A673 (cell line): ENCODE measurements at regions not wholly inside any gene's neighbourhood (a gene's known extent, or its start where the extent isn't known, plus 50 kb on each side); places are given as distances from the start of the nearest gene placed in this dataset.

Source experiments
- BruUV-seq: library from RNA; stranded (reverse); fragments of 400-500 nt; replicated peaks from 2 replicates; lab custom pipeline; 2021; lab: Mats Ljungman, UMichigan
- CTCF ChIA-PET: fragments of 300-600 bp; sonication (Branson Sonifier 250); formaldehyde crosslinking; loops from one replicate; lab custom pipeline; 2022; ENCODE audit warnings: antibody characterized with exemption; lab: Charles Lee
- POLR2A ChIA-PET: fragments of 300-600 bp; sonication (Branson Sonifier 250); formaldehyde crosslinking; loops from one replicate; lab custom pipeline; 2022; ENCODE audit warnings: antibody characterized with exemption; ENCODE audit not compliant: low non-redundant PET; lab: Charles Lee
- DNase-seq: peaks from one replicate; pipeline ENCODE4 v3.0.0-alpha.2; 2015; ENCODE audit warnings: low spot score
- H3K27ac ChIP-seq: fragments of 200-600 bp; sonication (generic); 2 replicates; pipeline ENCODE4 v1.5.1; 2016; ENCODE audit warnings: mixed run types, low read depth, mild to moderate bottlenecking, mixed read lengths, antibody characterized with exemption, low read length; ENCODE audit not compliant: poor library complexity, severe bottlenecking
- H3K27me3 ChIP-seq: fragments of 200-600 bp; sonication (generic); replicated peaks from 2 replicates; pipeline ENCODE4 v1.6.1; 2017; ENCODE audit warnings: mixed run types, low read depth, mild to moderate bottlenecking, mixed read lengths, antibody characterized with exemption, low read length; ENCODE audit not compliant: insufficient read depth, poor library complexity
- H3K36me3 ChIP-seq: fragments of 200-600 bp; sonication (generic); 2 replicates; pipeline ENCODE4 v1.6.1; 2016; ENCODE audit warnings: mixed run types, mild to moderate bottlenecking, mixed read lengths, antibody characterized with exemption, low read length; ENCODE audit not compliant: insufficient read depth, poor library complexity, severe bottlenecking
- H3K4me1 ChIP-seq: fragments of 200-600 bp; sonication (generic); 2 replicates; pipeline ENCODE4 v1.6.1; 2017; ENCODE audit warnings: mixed run types, mild to moderate bottlenecking, mixed read lengths, antibody characterized with exemption, low read length; ENCODE audit not compliant: insufficient read depth, poor library complexity, severe bottlenecking
- H3K4me3 ChIP-seq: fragments of 200-600 bp; sonication (generic); 2 replicates; pipeline ENCODE4 v1.5.1; 2016; ENCODE audit warnings: low read depth, mixed run types, mild to moderate bottlenecking, mixed read lengths, low read length; ENCODE audit not compliant: poor library complexity, severe bottlenecking
- H3K9me3 ChIP-seq: fragments of 200-600 bp; sonication (generic); 2 replicates; pipeline ENCODE4 v1.6.1; 2016; ENCODE audit warnings: mixed run types, low read depth, mild to moderate bottlenecking, mixed read lengths, antibody characterized with exemption, low read length; ENCODE audit not compliant: poor library complexity, severe bottlenecking
- EZH2 ChIP-seq: fragments of 200-600 bp; sonication (generic); IDR thresholded peaks from 2 replicates; pipeline ENCODE4 v1.6.1; 2017; ENCODE audit warnings: borderline replicate concordance, low read depth, mild to moderate bottlenecking, mixed read lengths, antibody characterized with exemption, low read length; ENCODE audit not compliant: poor library complexity, severe bottlenecking
- intact Hi-C: fragments of 100-400 bp; cut with micrococcal nuclease; formaldehyde crosslinking; loops from one replicate; pipeline ENCODE4 v1.10.0; 2022; ENCODE audit not compliant: unreplicated experiment
- TF ChIP-seq, protein P1 (sequence below): fragments of 300-800, 200-600 bp; sonication (generic); conservative IDR thresholded peaks from 2 replicates; pipeline ENCODE4 v1.5.1; 2017; ENCODE audit warnings: low read depth, mild to moderate bottlenecking, antibody characterized with exemption, low read length, moderate library complexity, mixed read lengths

DNA sequence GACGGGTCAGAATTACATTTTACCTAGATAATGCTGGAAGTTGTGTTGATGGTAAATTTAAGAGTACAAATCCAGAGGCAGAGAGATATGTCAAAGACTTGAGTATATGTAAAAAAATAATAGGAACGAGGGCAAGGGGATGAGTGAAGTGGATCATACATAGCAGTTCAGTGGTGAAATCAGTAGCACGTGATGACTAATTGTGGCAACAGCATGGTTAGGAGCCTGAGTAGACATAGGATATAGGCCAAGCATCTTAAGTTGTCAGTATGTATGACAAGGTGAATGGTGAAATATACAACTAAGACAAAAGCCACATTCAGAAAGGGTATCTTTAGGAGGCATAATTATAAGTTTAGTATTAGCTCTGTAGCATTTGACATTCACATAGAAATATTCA lies 826.5 kb upstream of the PIK3C3 start:
- Histone ChIP-seq H3K4me1 (no peaks in the 10 kb centered on the region), H3K36me3 (no peaks in the 10 kb centered on the region), H3K9me3 (no peaks in the 10 kb centered on the region), H3K27me3 (no peaks in the 10 kb centered on the region), H3K27ac (no peak overlapping the region), H3K4me3 (no peak overlapping the region)
- CTCF ChIA-PET, result no interaction called here
- intact Hi-C loops, result no loop called here
- POLR2A ChIA-PET, result no interaction called here
- BruUV-seq, result no TSS peak
- no peak for TF ChIP-seq EZH2
- TF ChIP-seq, protein P1, sequence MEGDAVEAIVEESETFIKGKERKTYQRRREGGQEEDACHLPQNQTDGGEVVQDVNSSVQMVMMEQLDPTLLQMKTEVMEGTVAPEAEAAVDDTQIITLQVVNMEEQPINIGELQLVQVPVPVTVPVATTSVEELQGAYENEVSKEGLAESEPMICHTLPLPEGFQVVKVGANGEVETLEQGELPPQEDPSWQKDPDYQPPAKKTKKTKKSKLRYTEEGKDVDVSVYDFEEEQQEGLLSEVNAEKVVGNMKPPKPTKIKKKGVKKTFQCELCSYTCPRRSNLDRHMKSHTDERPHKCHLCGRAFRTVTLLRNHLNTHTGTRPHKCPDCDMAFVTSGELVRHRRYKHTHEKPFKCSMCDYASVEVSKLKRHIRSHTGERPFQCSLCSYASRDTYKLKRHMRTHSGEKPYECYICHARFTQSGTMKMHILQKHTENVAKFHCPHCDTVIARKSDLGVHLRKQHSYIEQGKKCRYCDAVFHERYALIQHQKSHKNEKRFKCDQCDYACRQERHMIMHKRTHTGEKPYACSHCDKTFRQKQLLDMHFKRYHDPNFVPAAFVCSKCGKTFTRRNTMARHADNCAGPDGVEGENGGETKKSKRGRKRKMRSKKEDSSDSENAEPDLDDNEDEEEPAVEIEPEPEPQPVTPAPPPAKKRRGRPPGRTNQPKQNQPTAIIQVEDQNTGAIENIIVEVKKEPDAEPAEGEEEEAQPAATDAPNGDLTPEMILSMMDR, result no peak
- DNase-seq, result no peak

DNA sequence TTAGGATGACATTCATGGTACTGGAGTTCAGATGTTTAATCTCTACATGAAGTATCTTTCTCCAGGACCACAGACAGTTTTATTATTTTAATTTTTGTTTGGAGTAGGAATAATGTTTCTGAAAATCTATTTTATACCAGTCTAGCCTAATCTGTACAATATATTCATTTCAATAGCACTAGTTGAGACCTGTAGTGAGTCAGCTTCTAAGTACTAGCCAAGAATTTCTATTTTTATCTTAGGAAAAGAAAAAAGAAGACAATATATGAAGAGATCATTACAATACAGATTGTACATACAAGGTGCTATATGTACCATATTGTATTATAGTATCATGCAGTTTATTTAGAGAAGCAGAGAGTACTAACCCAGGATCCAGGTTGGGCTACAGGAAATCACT lies 826.9 kb upstream of the PIK3C3 start:
- no TSS peak for BruUV-seq

DNA sequence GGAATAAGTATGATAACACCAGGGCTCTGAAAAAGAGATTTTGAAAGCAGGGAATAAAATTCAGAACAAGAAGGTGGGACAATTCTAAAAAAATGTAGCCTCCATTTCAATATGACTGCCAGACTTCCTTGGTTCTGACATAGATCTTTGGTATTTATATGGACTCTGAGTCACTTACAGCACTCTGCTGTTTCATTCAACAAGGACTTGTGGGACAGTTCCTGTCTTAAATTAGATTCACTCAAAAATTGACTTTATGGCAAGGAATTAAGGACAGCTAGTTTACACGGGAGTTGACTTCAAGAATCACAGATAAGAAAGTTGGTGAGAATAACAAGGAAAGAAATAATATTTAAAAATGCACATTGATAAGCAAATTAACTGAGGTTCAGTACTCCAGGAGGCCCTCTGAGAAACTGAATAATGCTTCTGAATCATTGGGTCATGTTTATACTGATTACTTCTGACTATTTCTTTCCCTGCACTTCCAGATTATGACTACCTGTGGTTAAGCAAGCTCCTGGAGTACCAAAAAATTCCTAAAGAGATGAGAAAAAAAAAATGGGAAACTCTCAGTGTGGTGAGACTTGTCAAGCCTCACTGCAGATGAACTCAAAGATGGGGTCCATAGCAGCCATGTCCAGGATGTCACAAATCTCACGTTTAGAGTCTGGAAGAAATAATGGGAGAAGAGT lies 828.3 kb upstream of the PIK3C3 start:
- CTCF ChIA-PET, result no interaction called here
- Histone ChIP-seq H3K9me3 (no peaks in the 10 kb centered on the region), H3K27me3 (peaks cover 4% of the 10 kb centered on the region), H3K4me1 (no peaks in the 10 kb centered on the region), H3K4me3 (no peak overlapping the region), H3K27ac (no peak overlapping the region), H3K36me3 (no peaks in the 10 kb centered on the region)
- POLR2A ChIA-PET, result no interaction called here
- intact Hi-C loops, result no loop called here
- BruUV-seq, result no TSS peak
- TF ChIP-seq, protein P1, result no peak
- no peak for TF ChIP-seq EZH2
- no peak for DNase-seq

More for the DNA sequence above, 826.9 kb upstream of the PIK3C3 start:
- no peak overlapping the region for H3K4me3 ChIP-seq
- no peak for DNase-seq
- H3K36me3 ChIP-seq, result no peaks in the 10 kb centered on the region
- no peaks in the 10 kb centered on the region for H3K27me3 ChIP-seq
- POLR2A ChIA-PET, result no interaction called here
- no peaks in the 10 kb centered on the region for H3K4me1 ChIP-seq
- CTCF ChIA-PET, result no interaction called here
- intact Hi-C loops, result no loop called here
- no peak overlapping the region for H3K27ac ChIP-seq
- no peaks in the 10 kb centered on the region for H3K9me3 ChIP-seq
- TF ChIP-seq, protein P1, result no peak
- TF ChIP-seq EZH2, result no peak
